Cardiac muscle cell (in vitro differentiated cells and primary cell): ENCODE measurements at regions not wholly inside any gene's neighbourhood (a gene's known extent, or its start where the extent isn't known, plus 50 kb on each side); places are given as distances from the start of the nearest gene placed in this dataset.

ENCODE experiments used
- DNase-seq, 2 donors: peaks; one replicate each; pipeline versions ENCODE4 v3.0.0 to v3.0.0-alpha.2; 2010 to 2017; ENCODE audit warnings: low read depth in 1 of 2, low spot score in 1 of 2
- H3K27ac ChIP-seq: fragments of 200-600 bp; sonication (generic); 2 replicates; pipeline ENCODE4 v1.5.1; 2016
- H3K27me3 ChIP-seq: fragments of 200-600 bp; sonication (generic); 2 replicates; pipeline ENCODE4 v1.6.0; 2016; ENCODE audit warnings: control low read depth
- H3K36me3 ChIP-seq: fragments of 200-600 bp; sonication (generic); 2 replicates; pipeline ENCODE4 v1.5.1; 2016; ENCODE audit warnings: control low read depth
- H3K4me1 ChIP-seq: fragments of 200-600 bp; sonication (generic); 2 replicates; pipeline ENCODE4 v1.8.1; 2017; ENCODE audit warnings: low read depth, mild to moderate bottlenecking, mixed run types
- H3K4me3 ChIP-seq: fragments of 200-600 bp; sonication (generic); 2 replicates; pipeline ENCODE4 v1.5.1; 2016; ENCODE audit warnings: mild to moderate bottlenecking
- H3K9me3 ChIP-seq: fragments of 200-600 bp; sonication (generic); 2 replicates; pipeline ENCODE4 v1.5.1; 2017; ENCODE audit warnings: low read depth, mild to moderate bottlenecking, control low read depth
- CTCF ChIP-seq: IDR thresholded peaks from 2 replicates; pipeline ENCODE4 v1.5.1; 2012; ENCODE audit warnings: low read depth, mild to moderate bottlenecking, low read length

GRCh38 chr17:72574675-72575510 is 454.1 kb downstream of the SOX9 start:
- DNase-seq, result no peak
- H3K27me3 ChIP-seq, result no peaks in the 10 kb centered on the region
- peaks cover 10% of the 10 kb centered on the region for H3K4me1 ChIP-seq
- H3K4me3 ChIP-seq, result no peak overlapping the region
- H3K9me3 ChIP-seq, result no peaks in the 10 kb centered on the region
- no peak overlapping the region for H3K27ac ChIP-seq
- no peak for TF ChIP-seq CTCF
- no peaks in the 10 kb centered on the region for H3K36me3 ChIP-seq

DNA sequence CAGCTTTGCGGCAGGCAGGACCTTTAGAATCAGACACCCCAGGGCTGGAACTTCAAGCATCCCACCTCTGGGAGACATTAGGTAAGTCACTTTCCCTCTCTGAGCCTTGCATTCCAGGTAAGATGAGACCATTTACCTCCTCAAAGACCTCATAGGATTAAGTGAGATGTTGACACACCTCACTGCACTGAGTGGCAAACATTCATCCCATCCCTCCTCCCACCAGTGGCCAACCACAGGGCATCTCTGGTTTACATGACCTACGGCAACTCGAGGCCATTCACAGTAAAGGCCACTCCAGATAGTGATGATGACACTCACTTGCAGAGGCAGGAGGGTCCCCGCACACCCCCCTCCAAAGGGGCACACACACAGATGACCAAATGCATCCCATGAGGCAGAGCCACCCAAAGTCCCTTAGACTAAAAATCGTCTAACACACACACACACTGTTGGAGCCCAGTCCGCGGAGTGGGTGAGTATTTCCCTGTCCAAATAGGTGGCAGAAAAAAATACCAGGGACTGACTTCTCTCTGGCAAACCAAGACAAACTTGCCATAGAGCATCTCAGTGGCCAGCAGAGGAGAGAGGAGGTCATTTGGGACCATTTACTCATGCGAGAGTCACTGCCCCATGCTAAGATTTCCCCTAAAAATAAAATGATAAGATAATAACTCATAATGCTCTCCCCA is 454.9 kb downstream of the SOX9 start:
- no peaks in the 10 kb centered on the region for H3K27me3 ChIP-seq
- no peaks in the 10 kb centered on the region for H3K9me3 ChIP-seq
- DNase-seq, result no peak
- no peak overlapping the region for H3K27ac ChIP-seq
- H3K36me3 ChIP-seq, result no peaks in the 10 kb centered on the region
- no peak for TF ChIP-seq CTCF
- no peak overlapping the region for H3K4me3 ChIP-seq
- H3K4me1 ChIP-seq, result peaks cover 10% of the 10 kb centered on the region

DNA sequence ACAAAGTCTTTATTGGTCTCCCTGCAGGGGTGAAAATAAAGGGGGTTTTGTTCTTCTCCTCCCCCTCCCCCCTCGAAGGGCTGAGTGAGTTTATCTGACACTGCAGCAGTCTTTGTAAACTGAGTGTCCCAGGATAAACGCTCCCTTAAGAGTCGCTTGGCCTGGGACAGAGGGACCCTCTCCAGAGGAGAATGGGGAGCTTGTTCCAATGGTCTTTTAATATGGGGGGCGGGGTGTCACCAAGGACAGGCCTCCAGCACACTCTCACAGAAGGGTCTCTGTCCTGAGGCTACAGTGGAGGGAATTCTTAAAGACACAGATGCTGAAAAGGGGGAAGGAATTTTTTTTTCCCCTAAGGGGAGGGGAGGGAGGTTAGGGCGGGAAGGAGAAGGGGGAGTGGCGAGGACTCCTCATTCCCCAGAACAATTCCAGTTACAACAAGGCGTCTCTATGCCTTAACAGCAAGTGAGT is 455.5 kb downstream of the SOX9 start:
- no peak for DNase-seq
- H3K27me3 ChIP-seq, result no peaks in the 10 kb centered on the region
- no peaks in the 10 kb centered on the region for H3K36me3 ChIP-seq

DNA sequence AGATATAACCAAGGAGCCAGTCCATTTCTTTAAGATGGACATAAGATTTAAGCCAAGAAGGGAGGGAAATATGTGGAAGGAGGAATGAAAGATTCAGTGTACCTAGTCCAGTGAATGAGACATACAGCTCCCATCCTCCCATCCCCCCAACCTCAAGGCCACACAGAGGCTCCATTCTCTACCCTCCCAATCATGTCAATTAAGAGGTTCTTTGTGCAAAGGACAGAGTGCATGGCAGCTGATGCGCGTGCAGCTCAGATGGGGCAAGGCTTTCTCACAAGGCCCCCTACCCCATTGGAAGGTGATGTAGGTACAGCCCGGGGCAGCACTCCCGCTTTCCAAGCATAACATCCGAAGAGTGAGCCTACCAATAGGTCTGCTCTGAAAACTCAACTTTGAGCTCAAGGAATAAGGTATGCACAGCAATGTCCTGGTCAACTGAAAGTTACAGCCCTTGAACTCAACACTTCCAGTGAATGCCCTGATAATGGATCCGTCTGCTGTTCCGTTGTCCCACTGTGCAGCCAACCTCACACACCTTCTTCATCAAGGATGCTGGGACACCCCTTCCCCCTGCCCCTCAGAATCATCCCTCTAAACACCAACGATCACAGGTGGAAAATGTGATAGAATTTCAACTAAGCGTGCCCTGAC is 458.1 kb downstream of the SOX9 start:
- peaks cover 10% of the 10 kb centered on the region for H3K4me1 ChIP-seq
- no peaks in the 10 kb centered on the region for H3K27me3 ChIP-seq
- H3K4me3 ChIP-seq, result no peak overlapping the region
- no peaks in the 10 kb centered on the region for H3K36me3 ChIP-seq
- no peak overlapping the region for H3K27ac ChIP-seq
- H3K9me3 ChIP-seq, result no peaks in the 10 kb centered on the region
- no peak for TF ChIP-seq CTCF
- DNase-seq, result no peak

More for the DNA sequence above, 455.5 kb downstream of the SOX9 start:
- no peak overlapping the region for H3K27ac ChIP-seq
- TF ChIP-seq CTCF, result no peak
- H3K4me3 ChIP-seq, result no peak overlapping the region
- peaks cover 10% of the 10 kb centered on the region for H3K4me1 ChIP-seq
- H3K9me3 ChIP-seq, result no peaks in the 10 kb centered on the region

GRCh38 chr17:72579990-72580320 is 459.1 kb downstream of the SOX9 start:
- Histone ChIP-seq H3K4me1 (peaks cover 10% of the 10 kb centered on the region), H3K36me3 (no peaks in the 10 kb centered on the region), H3K9me3 (no peaks in the 10 kb centered on the region), H3K4me3 (no peak overlapping the region), H3K27ac (no peak overlapping the region), H3K27me3 (no peaks in the 10 kb centered on the region)
- no peak for TF ChIP-seq CTCF
- no peak for DNase-seq
